ENCODE measurements at regions not wholly inside any gene's neighbourhood (a gene's known extent, or its start where the extent isn't known, plus 50 kb on each side); places are given as distances from the start of the nearest gene placed in this dataset.
A peak's percentile ranks its signal among the peaks of the same experiment; 100 is the strongest.

DNA sequence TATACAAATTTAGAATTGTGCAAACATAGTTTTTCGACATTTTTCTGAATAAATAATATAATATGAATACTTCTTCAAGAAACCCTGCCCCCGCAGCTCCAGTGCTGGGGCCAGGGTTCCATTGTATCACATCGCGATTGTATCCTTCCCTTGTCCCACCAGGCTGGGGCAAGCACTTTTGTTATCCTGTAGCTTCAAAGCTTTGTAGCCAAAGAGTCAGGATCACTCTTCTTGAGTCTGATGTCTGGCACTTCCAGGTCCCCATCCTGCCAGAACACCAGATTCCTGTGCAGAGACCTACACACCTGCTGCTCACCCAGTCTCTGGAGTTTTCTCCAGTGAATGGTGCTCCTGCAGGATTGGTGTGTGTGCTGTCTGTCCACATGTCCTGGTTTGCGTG, 186.9 kb downstream of the ASB1 start:
- H3K9me3 ChIP-seq: peaks cover 0 to 38% (median 8%) of the 10 kb centered on the region in 12 donors
- TF ChIP-seq, protein P1, sequence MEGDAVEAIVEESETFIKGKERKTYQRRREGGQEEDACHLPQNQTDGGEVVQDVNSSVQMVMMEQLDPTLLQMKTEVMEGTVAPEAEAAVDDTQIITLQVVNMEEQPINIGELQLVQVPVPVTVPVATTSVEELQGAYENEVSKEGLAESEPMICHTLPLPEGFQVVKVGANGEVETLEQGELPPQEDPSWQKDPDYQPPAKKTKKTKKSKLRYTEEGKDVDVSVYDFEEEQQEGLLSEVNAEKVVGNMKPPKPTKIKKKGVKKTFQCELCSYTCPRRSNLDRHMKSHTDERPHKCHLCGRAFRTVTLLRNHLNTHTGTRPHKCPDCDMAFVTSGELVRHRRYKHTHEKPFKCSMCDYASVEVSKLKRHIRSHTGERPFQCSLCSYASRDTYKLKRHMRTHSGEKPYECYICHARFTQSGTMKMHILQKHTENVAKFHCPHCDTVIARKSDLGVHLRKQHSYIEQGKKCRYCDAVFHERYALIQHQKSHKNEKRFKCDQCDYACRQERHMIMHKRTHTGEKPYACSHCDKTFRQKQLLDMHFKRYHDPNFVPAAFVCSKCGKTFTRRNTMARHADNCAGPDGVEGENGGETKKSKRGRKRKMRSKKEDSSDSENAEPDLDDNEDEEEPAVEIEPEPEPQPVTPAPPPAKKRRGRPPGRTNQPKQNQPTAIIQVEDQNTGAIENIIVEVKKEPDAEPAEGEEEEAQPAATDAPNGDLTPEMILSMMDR (IDR thresholded peaks at IDR 0.05): no peak
- no peak for ATAC-seq
- H3K4me1 ChIP-seq: no peaks in the 10 kb centered on the region
- DNase-seq: no peak
- H3K27ac ChIP-seq: no peak overlapping the region
- intact Hi-C loops (cut with DNase I): no loop called here
- no peaks in the 10 kb centered on the region for H3K27me3 ChIP-seq
- H3K36me3 ChIP-seq: no peaks in the 10 kb centered on the region
- no peak overlapping the region for H3K4me3 ChIP-seq
- 71 to 91% (median 75%) methylated on average over 5 of the region's 5 CpGs for WGBS, 4 donors

DNA sequence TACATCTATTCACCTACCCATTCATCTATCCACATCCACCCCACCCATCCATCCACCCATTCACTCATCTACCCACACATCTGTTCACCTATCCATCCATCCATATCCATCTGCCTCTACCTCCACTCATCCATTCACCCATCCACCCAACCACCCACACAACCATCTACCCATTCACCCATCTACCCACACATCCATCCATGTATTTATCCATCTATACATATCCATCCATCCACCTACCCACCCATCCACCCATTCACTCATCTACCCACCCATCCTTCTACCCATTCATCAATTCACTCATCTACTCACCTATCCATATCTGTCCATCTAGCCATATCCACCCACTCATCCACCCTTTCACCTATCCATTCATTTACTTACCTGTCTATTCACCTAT, 187.6 kb downstream of the ASB1 start:
- intact Hi-C loops (cut with DNase I): no loop called here
- Histone ChIP-seq H3K36me3 (no peaks in the 10 kb centered on the region), H3K4me3 (no peak overlapping the region), H3K27ac (no peak overlapping the region), H3K27me3 (peaks cover 0 to 1% (median 0%) of the 10 kb centered on the region in 9 donors), H3K4me1 (no peaks in the 10 kb centered on the region), H3K9me3 (peaks cover 0 to 30% (median 8%) of the 10 kb centered on the region in 12 donors)
- no peak for ATAC-seq
- TF ChIP-seq, protein P1 (IDR thresholded peaks at IDR 0.05): no peak
- TF ChIP-seq POLR2A (IDR thresholded peaks at IDR 0.05): no peak
- no peak for DNase-seq

DNA sequence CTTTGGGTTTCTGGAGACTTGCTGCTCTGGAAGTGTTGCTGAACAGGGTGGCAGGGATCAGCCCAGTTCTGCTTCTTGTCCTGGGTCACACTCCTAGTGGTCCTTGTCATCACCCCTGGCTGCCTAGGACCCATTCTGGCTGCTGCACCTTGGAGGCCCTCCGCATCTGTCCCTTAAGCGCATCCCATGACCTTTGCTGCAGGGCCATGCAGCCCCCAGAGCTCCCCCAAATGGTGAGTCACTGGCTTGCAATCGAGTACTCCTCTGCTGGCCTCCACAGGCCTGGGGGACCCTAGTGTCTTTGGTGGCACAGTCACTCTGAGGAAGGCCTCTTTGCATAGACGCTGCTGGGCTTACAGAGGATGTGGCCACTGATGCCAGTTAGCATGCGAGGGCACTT, 188.5 kb downstream of the ASB1 start:
- WGBS, 4 donors: 78 to 87% (median 83%) methylated on average over 5 of the region's 5 CpGs
- intact Hi-C loops (cut with DNase I): no loop called here
- H3K36me3 ChIP-seq: no peaks in the 10 kb centered on the region
- H3K4me1 ChIP-seq: no peaks in the 10 kb centered on the region
- peaks cover 0 to 3% (median 0%) of the 10 kb centered on the region in 9 donors for H3K27me3 ChIP-seq
- DNase-seq (no peak), ATAC-seq (peak in 1 of 4 donors; percentile 22)
- no peak overlapping the region for H3K4me3 ChIP-seq
- no peak for TF ChIP-seq POLR2A (IDR thresholded peaks at IDR 0.05)
- TF ChIP-seq, protein P1 (IDR thresholded peaks at IDR 0.05): no peak
- H3K27ac ChIP-seq: no peak overlapping the region
- H3K9me3 ChIP-seq: peaks cover 0 to 22% (median 6%) of the 10 kb centered on the region in 12 donors

DNA sequence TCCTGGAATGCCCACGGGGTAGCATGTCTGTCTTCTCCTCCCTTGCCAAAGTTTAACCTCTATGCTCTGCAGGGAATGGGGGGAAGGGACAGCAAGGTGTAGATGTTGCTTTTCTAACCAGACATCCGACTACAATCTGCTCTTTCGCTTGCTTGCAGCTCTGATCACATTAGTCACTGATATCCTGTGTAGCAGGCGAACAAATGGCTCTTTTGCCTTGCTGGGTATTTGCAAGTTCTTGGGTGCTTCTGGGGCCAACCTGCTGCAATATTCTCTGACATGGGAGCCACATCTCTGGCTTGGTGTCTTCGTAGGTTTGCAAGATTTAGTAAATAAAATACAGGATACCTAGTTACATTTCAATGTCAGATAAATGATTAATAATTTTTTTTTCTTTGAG, 190.0 kb downstream of the ASB1 start:
- TF ChIP-seq, protein P1 (IDR thresholded peaks at IDR 0.05): no peak
- no peak for TF ChIP-seq POLR2A (IDR thresholded peaks at IDR 0.05)
- intact Hi-C loops (cut with DNase I): no loop called here
- DNase-seq: no peak
- Histone ChIP-seq H3K36me3 (no peaks in the 10 kb centered on the region), H3K4me1 (no peaks in the 10 kb centered on the region), H3K4me3 (no peak overlapping the region), H3K27ac (no peak overlapping the region), H3K27me3 (peaks cover 0 to 3% (median 0%) of the 10 kb centered on the region in 9 donors), H3K9me3 (peaks cover 0 to 11% (median 0%) of the 10 kb centered on the region in 12 donors)
- WGBS, 4 donors: 64 to 79% (median 68%) methylated on average over 5 of the region's 5 CpGs
- ATAC-seq: no peak
